Hindlimb muscle (tissue), 1 donor: ENCODE measurements at regions not wholly inside any gene's neighbourhood (a gene's known extent, or its start where the extent isn't known, plus 50 kb on each side); places are given as distances from the start of the nearest gene placed in this dataset.

ENCODE experiments used
- DNase-seq: peaks from one replicate; pipeline ENCODE4 v3.0.0-alpha.2; 2013

- DNase-seq = no peak
Observed at GRCh38 chr15:31474059-31474868, 147.6 kb downstream of the KLF13 start.

GRCh38 chr15:31476236-31476810 is 149.7 kb downstream of the KLF13 start:
- no peak for DNase-seq

- DNase-seq = no peak
Observed at GRCh38 chr15:31476866-31477265, 150.2 kb downstream of the KLF13 start.

GRCh38 chr15:31477301-31477700 is 150.7 kb downstream of the KLF13 start:
- no peak for DNase-seq

- no peak for DNase-seq
Observed at GRCh38 chr15:31477851-31478701, 151.4 kb downstream of the KLF13 start.

GRCh38 chr15:31478702-31479221 is 152.1 kb downstream of the KLF13 start:
- no peak for DNase-seq

GRCh38 chr15:31480356-31481025 is 153.9 kb downstream of the KLF13 start:
- DNase-seq = no peak

GRCh38 chr15:31481142-31481541 is 154.5 kb downstream of the KLF13 start:
- DNase-seq = no peak

- DNase-seq = no peak
Observed at GRCh38 chr15:31482122-31482922, 155.7 kb downstream of the KLF13 start.

- no peak for DNase-seq
Observed at GRCh38 chr15:31483053-31483985, 156.7 kb downstream of the KLF13 start.

- DNase-seq = no peak
Observed at GRCh38 chr15:31483986-31484951, 157.6 kb downstream of the KLF13 start.

GRCh38 chr15:31484986-31485385 is 158.4 kb downstream of the KLF13 start:
- no peak for DNase-seq

- DNase-seq = no peak
Observed at GRCh38 chr15:31485431-31485830, 158.8 kb downstream of the KLF13 start.

- no peak for DNase-seq
Observed at GRCh38 chr15:31485911-31486461, 159.4 kb downstream of the KLF13 start.

- no peak for DNase-seq
Observed at GRCh38 chr15:31486506-31486905, 159.9 kb downstream of the KLF13 start.

- no peak for DNase-seq
Observed at GRCh38 chr15:31486906-31487695, 160.5 kb downstream of the KLF13 start.

GRCh38 chr15:31487811-31488436 is 161.3 kb downstream of the KLF13 start:
- no peak for DNase-seq
